ENCODE measurements at regions not wholly inside any gene's neighbourhood (a gene's known extent, or its start where the extent isn't known, plus 50 kb on each side); places are given as distances from the start of the nearest gene placed in this dataset.

DNA sequence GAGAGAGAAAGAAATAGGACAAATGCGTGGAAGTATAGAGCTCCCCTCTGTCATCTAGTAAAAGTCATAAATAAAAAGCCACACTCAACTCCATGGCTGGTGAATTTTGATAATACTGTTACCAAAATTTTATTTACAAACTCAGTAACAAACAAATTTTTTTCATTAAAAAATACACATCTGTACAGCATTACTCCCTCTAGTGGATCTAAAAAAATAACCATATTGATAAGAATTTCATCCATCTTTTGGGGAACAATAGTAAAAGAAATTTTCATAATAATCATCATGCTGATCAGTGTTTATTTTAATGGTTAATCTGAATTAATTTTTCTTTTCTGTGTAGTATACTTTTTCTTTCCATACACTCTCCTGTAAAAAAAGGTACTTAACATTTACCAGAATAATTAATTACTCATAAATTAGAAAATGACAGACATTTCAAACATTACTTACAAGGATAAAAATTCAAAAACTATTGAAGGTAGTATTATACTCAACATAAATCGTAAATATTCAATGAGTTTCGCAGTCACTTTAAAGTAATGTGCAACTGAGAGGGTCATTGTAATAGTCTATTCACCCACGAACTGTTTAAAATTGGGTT is 173.5 kb upstream of the LSM14A start:
- TF ChIP-seq POLR2AphosphoS5 (IDR thresholded peaks at IDR 0.05; ENCODE audit: low read depth), result no peak
- TF ChIP-seq, protein P1, sequence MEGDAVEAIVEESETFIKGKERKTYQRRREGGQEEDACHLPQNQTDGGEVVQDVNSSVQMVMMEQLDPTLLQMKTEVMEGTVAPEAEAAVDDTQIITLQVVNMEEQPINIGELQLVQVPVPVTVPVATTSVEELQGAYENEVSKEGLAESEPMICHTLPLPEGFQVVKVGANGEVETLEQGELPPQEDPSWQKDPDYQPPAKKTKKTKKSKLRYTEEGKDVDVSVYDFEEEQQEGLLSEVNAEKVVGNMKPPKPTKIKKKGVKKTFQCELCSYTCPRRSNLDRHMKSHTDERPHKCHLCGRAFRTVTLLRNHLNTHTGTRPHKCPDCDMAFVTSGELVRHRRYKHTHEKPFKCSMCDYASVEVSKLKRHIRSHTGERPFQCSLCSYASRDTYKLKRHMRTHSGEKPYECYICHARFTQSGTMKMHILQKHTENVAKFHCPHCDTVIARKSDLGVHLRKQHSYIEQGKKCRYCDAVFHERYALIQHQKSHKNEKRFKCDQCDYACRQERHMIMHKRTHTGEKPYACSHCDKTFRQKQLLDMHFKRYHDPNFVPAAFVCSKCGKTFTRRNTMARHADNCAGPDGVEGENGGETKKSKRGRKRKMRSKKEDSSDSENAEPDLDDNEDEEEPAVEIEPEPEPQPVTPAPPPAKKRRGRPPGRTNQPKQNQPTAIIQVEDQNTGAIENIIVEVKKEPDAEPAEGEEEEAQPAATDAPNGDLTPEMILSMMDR (IDR thresholded peaks at IDR 0.05; ENCODE audit: insufficient read depth, low read length), result peak; percentile 9
- no peak for TF ChIP-seq SPI1 (IDR thresholded peaks at IDR 0.05; ENCODE audit: borderline replicate concordance, low read depth)
- TF ChIP-seq, protein P2, sequence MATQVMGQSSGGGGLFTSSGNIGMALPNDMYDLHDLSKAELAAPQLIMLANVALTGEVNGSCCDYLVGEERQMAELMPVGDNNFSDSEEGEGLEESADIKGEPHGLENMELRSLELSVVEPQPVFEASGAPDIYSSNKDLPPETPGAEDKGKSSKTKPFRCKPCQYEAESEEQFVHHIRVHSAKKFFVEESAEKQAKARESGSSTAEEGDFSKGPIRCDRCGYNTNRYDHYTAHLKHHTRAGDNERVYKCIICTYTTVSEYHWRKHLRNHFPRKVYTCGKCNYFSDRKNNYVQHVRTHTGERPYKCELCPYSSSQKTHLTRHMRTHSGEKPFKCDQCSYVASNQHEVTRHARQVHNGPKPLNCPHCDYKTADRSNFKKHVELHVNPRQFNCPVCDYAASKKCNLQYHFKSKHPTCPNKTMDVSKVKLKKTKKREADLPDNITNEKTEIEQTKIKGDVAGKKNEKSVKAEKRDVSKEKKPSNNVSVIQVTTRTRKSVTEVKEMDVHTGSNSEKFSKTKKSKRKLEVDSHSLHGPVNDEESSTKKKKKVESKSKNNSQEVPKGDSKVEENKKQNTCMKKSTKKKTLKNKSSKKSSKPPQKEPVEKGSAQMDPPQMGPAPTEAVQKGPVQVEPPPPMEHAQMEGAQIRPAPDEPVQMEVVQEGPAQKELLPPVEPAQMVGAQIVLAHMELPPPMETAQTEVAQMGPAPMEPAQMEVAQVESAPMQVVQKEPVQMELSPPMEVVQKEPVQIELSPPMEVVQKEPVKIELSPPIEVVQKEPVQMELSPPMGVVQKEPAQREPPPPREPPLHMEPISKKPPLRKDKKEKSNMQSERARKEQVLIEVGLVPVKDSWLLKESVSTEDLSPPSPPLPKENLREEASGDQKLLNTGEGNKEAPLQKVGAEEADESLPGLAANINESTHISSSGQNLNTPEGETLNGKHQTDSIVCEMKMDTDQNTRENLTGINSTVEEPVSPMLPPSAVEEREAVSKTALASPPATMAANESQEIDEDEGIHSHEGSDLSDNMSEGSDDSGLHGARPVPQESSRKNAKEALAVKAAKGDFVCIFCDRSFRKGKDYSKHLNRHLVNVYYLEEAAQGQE (IDR thresholded peaks at IDR 0.05; ENCODE audit: insufficient replicate concordance, low read depth), result no peak

Data from HL-60 (cell line).